Adipose tissue (tissue), 3 donors: ENCODE measurements at regions not wholly inside any gene's neighbourhood (a gene's known extent, or its start where the extent isn't known, plus 50 kb on each side); places are given as distances from the start of the nearest gene placed in this dataset.

Experiments used
- H3K27ac ChIP-seq: one replicate; pipeline ENCODE4 v1.5.1; 2013; ENCODE audit warnings: low read depth, low read length
- WGBS, 3 donors: extraction: QIAGEN DNeasy Blood & Tissue Kit; methylation state at CpG; one replicate each; pipeline ENCODE4 v1.1.7; 2013; 5-methylcytosine and 5-hydroxymethylcytosine counted together
- donor health status: healthy with polysubstance abuse.
- donor health status: Bipolar disorder and iron deficiency.
- donor health status: healthy.

DNA sequence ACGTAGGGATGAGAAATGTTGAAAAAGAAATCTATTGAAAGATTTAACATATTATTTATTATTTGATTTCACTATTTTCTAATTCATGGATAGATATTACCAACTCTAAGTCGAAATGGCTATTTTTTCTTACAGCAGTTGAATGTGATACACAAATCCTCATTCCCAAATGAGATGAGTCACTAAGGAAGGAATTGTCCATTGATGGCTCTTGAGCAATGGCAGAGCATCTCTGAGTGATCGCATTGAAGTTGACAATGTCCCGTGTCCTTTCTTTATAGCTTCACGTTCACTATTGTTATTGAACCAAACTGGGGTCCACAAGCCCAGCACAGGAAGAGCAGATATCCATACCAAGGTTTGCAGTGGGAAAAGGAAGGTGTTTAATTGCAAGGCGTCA, 648.3 kb upstream of the SPRY2 start:
- H3K27ac ChIP-seq = no peak overlapping the region
- 74 to 86% (median 79%) methylated on average over 6 of the region's 6 CpGs for WGBS, 3 donors

DNA sequence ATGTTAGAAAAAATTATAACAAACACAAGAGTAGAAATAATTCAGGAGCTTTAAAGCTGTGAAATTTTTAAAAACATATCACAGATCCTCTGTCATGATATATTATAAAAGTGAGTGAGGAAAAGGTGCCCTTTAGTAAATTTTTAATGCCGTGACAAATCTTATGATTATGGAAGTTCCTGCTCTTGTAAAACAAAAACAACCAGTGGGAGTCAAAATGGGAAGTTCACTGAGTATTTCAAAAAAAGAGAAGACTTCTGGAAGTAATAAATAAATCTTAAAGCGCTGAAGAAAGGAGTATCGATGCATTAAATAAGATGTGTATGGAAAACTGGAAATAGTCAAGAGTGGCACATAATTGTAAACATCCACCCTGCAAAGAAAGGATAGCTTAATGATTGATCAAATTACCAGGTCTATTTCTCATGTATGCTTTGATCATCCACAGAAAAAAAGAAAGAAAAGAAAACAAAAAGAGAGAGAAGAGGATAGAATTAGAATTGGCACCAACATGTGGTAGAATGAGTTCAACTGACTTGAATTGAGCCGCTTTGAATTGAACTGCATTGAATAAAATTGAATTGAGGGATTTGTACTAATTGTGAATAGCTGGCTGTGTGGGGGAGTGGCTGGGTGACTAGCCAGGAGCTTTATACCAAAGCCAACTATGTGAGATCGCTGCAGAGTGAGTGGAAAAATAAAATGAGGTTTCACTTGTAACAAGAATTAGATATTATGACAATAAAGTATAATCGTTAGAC, 647.6 kb upstream of the SPRY2 start:
- 56 to 83% (median 60%) methylated on average over 6 of the region's 6 CpGs for WGBS, 3 donors
- H3K27ac ChIP-seq = no peak overlapping the region

DNA sequence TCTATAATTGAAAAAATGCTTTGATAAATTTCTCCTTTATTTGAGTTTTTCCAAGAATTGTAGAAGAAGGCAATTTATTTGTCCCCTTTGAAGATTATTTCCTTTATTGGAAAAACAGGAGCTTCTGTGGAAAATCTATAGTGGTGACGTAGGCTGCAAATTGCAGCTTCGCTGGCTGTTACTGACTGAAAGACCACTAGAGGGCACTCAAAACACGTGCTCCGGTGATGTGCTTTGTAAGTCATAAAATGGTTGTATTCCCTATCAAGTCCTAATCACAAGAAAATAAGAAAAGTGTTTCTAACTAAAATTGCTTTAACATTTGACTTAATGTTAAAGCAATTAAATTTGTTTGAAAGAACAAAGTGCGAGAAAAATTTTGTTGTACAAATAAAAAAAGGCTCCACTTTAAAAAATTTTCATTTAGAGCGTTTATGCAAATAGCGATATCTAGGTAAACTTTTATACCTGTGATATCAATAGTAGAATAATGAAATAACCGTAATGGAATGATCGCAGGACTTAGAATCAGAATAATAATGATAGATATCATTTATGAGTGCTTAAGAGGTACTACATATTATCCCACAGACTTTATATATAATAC, 638.2 kb upstream of the SPRY2 start:
- no peak overlapping the region for H3K27ac ChIP-seq
- WGBS, 3 donors = 38 to 46% (median 46%) methylated on average over 9 of the region's 9 CpGs

DNA sequence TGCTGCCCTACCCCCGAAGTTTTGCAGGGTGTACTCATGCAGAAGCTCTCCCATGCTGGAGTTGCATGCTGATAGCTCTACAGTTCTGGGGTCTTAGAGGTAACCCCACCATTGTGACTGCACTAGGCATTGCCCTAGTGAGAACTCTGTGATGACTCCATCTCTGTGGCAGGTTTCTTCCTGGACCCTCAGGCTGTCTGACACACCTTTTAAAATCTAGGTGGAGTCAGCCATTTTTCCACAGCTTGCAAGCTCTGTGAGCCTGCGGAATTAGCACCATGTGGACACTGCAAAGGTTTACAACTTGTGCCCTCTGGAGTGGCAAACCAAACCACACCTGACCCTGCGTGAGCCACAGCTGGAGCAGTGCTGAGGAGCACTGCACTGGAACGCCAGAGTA, 636.2 kb upstream of the SPRY2 start:
- no peak overlapping the region for H3K27ac ChIP-seq
- WGBS, 3 donors = 84 to 96% (median 91%) methylated on average over 4 of the region's 4 CpGs

DNA sequence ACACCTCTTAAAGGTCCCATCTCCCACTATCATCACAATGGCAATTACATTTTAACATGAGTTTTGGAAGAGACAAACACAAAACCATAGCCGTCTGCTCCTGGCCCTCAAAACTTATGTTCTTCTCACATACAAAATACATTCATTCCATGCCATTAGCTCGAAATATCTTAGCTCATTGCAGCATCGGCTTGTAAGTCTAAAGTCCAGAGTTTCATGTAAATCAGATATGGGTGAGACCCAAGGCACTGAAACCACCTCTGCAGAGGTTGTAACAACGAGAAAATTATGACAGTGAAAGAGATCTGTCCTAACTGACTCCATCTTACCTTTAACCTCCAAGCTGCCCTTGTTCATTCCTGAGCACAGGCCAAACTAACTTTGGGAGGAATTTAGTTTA, 635.0 kb upstream of the SPRY2 start:
- WGBS, 3 donors = 47 to 92% (median 84%) methylated on average over 4 of the region's 4 CpGs
- H3K27ac ChIP-seq = no peak overlapping the region

DNA sequence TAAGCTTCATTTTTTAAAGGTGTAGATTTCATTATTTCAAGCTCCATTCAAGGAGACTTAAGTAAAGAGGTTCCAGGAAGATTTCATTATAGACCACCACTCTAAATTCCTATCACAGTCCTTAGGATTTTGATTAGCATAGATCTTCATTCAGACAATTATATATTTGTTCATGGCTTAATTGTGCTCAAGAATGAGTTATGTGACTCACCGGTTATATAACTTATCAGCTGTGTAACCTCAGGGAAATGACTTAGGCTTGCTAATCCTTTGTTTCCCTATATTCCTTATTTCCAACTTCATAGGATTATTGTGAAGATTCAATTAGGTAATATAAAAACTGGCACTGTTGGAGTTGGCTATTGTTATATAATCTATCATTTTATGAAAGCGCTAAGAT, 632.8 kb upstream of the SPRY2 start:
- WGBS, 3 donors = 92 to 97% (median 95%) methylated on average over 2 of the region's 2 CpGs
- no peak overlapping the region for H3K27ac ChIP-seq

DNA sequence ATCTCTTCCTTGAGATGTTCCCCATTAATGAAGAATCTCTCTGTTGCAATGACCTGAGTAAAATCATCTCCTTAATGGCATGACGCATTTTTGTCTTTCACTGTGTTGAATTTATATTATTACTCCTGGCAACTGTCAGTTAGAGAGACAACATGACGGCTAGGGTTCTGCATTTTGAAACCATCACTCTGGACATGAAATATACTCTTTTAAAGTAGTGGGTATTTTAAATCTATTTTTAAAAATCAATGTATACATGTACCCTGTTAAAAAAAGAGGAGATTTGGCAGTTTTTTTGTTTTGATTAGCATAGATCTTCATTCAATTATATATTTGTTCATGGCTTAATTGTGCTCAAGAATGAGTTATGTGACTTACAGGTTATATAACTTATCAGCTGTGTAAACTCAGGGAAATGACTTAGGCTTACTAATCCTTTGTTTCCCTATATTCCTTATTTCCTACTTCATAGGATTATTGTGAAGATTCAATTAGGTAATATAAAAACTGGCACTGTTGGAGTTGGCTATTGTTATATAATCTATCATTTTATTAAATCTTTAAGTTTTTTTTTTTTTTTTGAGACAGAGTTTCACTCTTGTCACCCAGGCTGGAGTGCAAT, 632.0 kb upstream of the SPRY2 start:
- WGBS, 3 donors = 76 to 93% (median 92%) methylated on average over 2 of the region's 2 CpGs
- no peak overlapping the region for H3K27ac ChIP-seq

DNA sequence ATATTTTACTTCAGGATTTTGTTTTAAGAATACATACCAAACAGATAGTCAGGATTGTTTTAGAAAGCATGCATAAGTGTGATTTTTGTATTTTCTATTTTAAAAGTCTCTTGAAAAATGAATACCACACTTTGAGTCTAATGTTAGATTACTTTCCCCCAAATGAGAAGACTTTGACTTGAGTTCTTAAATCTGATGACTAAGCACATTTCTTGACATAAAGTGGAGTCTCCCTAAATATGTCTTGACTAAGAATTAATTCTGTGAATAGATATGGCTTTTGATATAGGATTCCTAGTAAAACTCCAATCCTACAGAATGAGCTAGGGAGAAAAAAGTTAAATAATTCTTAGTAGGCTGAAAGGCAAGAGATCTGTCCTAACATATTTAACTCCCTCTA, 624.2 kb upstream of the SPRY2 start:
- no peak overlapping the region for H3K27ac ChIP-seq

DNA sequence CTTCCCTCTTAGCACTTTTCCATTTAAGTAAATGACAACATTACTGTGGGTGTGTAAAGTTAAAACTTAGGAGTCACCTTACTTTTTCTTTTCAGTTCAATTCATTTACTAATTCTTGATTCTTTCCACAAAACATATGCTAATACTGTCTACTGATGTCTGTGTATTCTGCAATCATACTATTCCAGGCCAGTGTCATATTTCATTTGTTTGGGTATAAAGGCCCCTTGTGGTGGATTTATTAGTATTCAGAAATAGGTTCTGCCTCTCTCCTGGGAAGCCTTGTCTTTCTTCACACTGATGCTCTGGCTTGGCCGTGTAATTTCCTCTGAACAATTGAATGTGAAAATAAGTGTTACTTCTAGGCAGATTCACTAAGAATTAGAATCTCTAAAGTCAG, 621.9 kb upstream of the SPRY2 start:
- H3K27ac ChIP-seq = no peak overlapping the region
- 58 to 63% (median 61%) methylated on average over 1 of the region's 1 CpG for WGBS, 3 donors

DNA sequence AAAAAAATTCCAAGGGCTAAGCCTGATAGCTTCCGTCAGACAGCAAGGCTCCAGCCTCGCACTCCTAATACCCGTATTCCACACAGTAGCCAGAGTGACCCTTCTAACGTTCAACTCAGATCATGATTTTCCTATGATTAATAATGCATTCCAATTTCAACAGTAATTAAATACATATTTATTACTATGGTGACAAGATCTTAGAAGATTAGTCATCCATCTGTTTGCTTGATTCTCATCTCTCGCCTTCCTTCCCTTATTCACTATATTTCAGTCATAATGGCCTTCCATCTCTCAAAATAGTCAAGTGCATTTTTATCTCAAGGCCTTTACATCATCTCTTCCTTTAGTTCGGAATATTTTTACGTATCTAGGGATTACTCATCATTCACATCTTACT, 621.2 kb upstream of the SPRY2 start:
- H3K27ac ChIP-seq = no peak overlapping the region
- WGBS, 3 donors = 85 to 88% (median 85%) methylated on average over 7 of the region's 7 CpGs

DNA sequence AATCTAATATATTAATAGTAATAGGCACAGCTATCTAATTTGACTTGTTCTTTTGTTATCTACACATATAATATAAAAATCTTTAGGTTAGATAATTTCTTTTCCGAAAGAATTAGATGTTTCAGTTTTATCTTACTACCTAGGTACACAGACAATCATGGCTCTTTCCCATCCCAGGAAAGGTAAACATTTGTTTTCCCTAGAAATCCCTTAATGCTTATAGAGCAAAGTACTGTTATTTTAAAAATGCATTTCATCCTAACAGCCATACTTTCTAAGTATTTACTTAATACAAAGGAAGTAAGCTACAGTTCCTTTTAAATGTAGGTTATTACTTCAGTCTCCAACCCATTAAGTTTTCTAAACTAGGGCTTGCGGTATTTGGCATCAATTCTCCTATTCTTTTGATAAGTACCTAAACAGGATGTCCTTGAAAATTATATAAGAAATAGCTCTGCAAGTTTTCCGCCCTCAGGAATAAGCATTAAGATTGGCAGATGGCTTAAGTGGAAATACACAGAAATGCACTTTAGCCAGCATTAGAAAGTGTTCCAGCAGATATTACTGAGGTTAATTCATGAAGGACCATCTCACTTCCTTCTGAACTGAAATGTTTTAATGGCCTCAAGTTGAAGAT, 616.2 kb upstream of the SPRY2 start:
- no peak overlapping the region for H3K27ac ChIP-seq
- 22 to 58% (median 53%) methylated on average over 3 of the region's 3 CpGs for WGBS, 3 donors

DNA sequence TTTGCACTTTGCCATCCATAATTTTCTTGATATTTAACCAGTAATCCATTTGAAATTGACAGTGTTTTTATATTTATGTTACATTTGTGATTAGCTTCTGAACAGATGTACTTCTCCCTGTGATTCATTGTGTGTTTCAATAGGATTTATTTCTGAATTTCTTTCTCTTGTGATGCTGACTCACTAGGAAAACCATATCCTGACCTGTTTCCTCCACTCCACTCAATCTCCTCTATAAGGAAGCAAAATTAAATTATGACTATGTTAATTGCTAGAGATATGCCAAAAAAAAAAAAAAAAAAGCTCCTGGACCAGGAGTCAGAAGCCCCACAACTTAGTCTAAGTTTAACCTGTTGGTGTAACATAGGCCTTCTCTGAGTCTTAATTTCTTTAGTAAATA, 614.6 kb upstream of the SPRY2 start:
- no peak overlapping the region for H3K27ac ChIP-seq

DNA sequence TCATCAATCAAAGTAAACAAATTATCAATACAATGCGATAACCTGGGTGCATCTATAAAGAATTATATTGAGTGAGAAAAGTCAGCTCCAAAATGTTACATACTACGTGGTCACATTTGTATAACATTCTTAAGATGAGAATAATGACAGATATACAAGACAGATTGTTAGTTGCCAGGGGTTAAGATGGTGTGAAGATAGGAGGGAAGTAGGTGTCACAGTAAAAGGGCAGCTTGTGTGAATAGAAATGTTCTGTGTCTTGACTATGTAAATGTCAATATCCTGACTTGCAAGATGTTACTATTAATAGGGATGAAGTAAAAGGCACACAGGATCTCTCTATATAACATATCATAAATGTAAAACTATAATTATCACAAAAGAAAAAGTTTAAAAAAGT, 611.2 kb upstream of the SPRY2 start:
- H3K27ac ChIP-seq = no peak overlapping the region
- WGBS, 3 donors = 79 to 97% (median 93%) methylated on average over 2 of the region's 2 CpGs

DNA sequence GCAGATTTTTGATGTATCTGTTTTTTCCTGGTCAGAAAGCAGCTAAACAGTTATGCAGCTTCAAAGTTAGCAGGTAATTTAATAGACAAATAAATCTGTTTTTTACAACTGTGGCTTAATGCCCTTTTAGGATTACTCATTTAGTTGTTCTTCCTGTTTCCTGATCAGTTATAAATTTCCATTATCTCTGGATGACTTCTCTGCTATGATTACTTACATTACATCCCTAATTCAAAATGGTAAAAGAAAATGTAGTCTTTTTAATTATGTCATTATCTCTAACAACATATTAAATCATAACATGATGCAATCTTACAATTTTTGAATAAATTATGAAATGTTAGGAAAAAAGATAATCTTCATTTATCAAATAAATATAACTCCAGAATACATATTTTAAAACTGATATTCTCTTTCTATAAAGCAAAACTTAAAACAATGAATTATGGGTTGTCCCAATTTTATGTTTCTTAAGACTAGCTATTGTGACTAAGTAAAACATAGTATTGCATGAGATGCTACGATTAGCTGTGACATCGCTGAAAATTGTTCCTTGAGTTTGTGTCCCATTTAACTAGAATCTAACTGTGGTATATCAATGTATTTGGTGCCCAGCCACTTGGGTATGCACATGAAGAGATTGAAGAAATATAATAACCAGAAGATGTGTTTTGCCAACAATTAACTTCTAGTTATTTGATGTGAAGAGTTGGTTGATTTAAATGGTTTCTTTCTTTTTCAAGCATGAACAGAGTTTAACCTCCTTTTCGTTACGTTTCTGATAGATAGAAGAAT, 605.3 kb upstream of the SPRY2 start:
- 84 to 86% (median 84%) methylated on average over 4 of the region's 4 CpGs for WGBS, 3 donors
- H3K27ac ChIP-seq = no peak overlapping the region

DNA sequence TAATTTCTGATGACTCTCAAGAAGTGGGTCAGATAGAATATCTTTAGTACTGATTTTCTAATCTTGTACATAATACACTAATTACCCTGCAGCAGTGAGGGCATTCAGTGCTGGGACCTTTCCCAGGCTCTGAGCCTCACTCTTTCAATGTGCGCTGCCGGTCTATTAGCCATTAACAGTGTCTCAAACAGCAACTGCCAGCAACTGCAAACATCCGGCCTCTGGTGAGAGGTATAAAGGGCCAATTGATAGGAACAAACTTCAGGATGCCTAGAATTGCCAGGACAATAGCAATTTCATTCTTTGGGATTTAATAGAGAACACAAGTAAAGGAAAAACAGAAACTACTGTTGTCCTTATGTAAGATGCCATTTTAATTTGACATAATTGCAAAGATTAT, 604.4 kb upstream of the SPRY2 start:
- no peak overlapping the region for H3K27ac ChIP-seq
- 38 to 76% (median 58%) methylated on average over 3 of the region's 3 CpGs for WGBS, 3 donors

DNA sequence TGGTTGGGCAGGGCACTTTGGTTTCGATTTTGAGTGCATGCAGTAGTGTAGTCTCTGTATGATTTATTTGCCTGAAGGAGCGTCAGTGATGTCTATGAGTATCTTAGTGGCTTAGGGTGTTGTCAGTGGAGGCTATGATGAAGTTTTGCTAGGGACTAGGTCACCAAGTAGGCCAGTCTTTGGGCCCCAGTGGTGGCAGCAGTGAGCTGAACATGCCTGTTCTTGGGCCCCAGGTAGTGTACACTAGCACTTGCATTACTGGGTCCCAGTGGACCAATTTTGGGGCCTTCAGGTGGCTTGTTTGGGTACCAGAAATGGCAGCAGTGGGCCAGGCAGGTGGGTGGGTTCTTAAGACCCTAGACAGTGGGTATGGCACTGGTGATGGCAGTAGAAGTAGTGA, 598.7 kb upstream of the SPRY2 start:
- no peak overlapping the region for H3K27ac ChIP-seq
- WGBS, 3 donors = 87 to 94% (median 91%) methylated on average over 2 of the region's 2 CpGs

DNA sequence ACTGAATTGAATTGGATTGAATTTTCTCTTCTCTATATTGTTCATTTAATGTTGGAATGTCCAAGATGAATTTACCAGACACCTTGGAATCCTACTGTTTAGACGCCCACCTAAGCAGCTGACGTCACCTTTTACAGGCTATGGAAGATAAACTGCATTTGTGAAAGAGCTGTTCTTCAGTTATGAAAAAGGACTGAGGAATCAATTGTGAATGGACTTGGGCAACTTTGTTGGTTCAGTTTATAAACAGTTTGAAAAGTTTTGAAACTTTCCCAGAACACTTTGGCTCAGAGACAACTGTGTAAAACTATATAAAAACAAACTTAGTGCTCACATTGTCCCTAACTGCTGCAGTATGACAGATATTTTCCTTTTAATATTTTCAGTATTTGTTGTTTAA, 590.8 kb upstream of the SPRY2 start:
- 66 to 73% (median 72%) methylated on average over 2 of the region's 2 CpGs for WGBS, 3 donors
- no peak overlapping the region for H3K27ac ChIP-seq

DNA sequence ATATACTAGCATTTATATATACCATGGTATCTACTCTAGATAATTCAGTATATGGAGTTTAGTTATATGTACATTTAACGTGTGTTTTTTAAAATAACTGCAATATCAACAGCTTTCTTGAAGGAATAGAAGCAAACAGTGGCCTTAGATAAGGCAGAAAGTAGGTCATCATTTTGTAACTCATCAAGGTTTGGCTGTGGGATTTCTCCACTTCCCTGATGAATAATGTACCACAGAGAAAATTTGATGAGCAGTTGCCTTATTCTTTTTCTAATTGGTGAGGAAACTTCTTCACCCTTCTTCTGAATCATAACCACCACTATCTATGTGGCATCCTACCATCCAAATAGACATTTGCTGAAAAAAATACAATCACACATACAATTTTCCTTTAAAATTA, 590.2 kb upstream of the SPRY2 start:
- H3K27ac ChIP-seq = no peak overlapping the region
- WGBS, 3 donors = 51 to 77% (median 67%) methylated on average over 1 of the region's 1 CpG

DNA sequence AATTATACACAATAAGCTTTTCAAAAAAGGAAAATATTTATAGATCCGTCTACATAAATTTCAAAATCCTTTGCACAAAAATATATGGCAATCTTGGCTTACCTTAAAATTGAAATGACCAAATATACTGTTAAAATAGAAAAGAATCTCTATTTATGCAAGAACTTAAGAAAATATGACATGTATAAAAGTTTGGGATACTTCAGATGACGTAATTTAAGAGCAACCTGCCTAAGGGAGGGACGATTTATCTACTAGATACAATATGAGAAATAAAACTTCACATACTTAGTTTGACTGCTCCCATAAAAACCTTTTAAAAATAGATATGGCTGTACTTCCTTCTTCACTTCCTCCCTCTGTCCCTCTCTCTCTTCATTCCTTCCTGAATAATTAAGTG, 587.3 kb upstream of the SPRY2 start:
- no peak overlapping the region for H3K27ac ChIP-seq
- 83 to 95% (median 91%) methylated on average over 3 of the region's 3 CpGs for WGBS, 3 donors
